GM12878 (cell line): ENCODE measurements at regions not wholly inside any gene's neighbourhood (a gene's known extent, or its start where the extent isn't known, plus 50 kb on each side); places are given as distances from the start of the nearest gene placed in this dataset.

ENCODE experiments used
- ATAC-seq: fragments of 200-7000 bp; cut with Tn5 transposase; 3 replicates; pipeline ENCODE4 v1.9.1; 2020; ENCODE audit warnings: mild to moderate bottlenecking, moderate library complexity
- BruUV-seq: library from RNA; stranded (reverse); fragments of 400-500 nt; replicated peaks from 2 replicates; lab custom pipeline; 2021; lab: Mats Ljungman, UMichigan
- CTCF ChIA-PET: fragments of 300-600 bp; sonication (Branson Sonifier 250); formaldehyde crosslinking; extraction: SDS; loops from one replicate; lab custom pipeline; 2021; ENCODE audit warnings: inconsistent platforms; lab: Yijun Ruan, JAX
- POLR2A ChIA-PET: fragments of 350-600 bp; formaldehyde crosslinking; extraction: SDS; loops from one replicate; lab custom pipeline; 2021; ENCODE audit warnings: inconsistent platforms; lab: Charles Lee
- RAD21 ChIA-PET: fragments of 300-600 bp; sonication (Branson Sonifier 250); formaldehyde crosslinking; loops from one replicate; lab custom pipeline; 2023; ENCODE audit warnings: antibody characterized with exemption; ENCODE audit not compliant: unreplicated experiment; lab: Charles Lee
- SMC1A ChIA-PET: fragments of 300-600 bp; sonication (Branson Sonifier 250); formaldehyde crosslinking; loops from one replicate; lab custom pipeline; 2023; ENCODE audit not compliant: unreplicated experiment, uncharacterized antibody; lab: Charles Lee
- DNase-seq: peaks from one replicate; pipeline ENCODE4 v3.0.0-alpha.2; 2011; ENCODE audit warnings: low read depth, low spot score
- FAIRE-seq: peaks from 3 replicates; lab custom pipeline; 2011; peaks lifted over from hg19 to GRCh38; lab: Jason Lieb, UNC
- H2AFZ ChIP-seq: 2 replicates; pipeline ENCODE4 v1.6.0; 2011; ENCODE audit warnings: low read depth, low read length, control low read depth; ENCODE audit not compliant: control insufficient read depth
- H3K27ac ChIP-seq: 2 replicates; pipeline ENCODE4 v1.5.1; 2011; ENCODE audit warnings: control low read depth; ENCODE audit not compliant: control insufficient read depth, insufficient read depth
- H3K27me3 ChIP-seq, 2 experiments: replicated peaks in 1 of 2; 2 replicates each; pipeline versions ENCODE4 v1.6.0 to v1.6.1; 2011; ENCODE audit warnings: low read length in 1 of 2; ENCODE audit not compliant: control insufficient read depth in 2 of 2, insufficient read depth in 2 of 2
- H3K36me3 ChIP-seq, 2 experiments: 2 replicates each; pipeline ENCODE4 v1.5.1; 2011; ENCODE audit warnings: low read length in 1 of 2; ENCODE audit not compliant: control insufficient read depth in 2 of 2, insufficient read depth in 2 of 2
- H3K4me1 ChIP-seq: 2 replicates; pipeline ENCODE4 v1.6.1; 2011; ENCODE audit warnings: mild to moderate bottlenecking, low read length, moderate library complexity, mixed read lengths; ENCODE audit not compliant: control insufficient read depth, insufficient read depth
- H3K4me2 ChIP-seq: 2 replicates; pipeline ENCODE4 v1.6.0; 2011; ENCODE audit warnings: control low read depth; ENCODE audit not compliant: control insufficient read depth, insufficient read depth
- H3K4me3 ChIP-seq: fragments of 200-600 bp; sonication (generic); 2 replicates; pipeline ENCODE4 v1.5.1; 2016
- H3K79me2 ChIP-seq: 2 replicates; pipeline ENCODE4 v1.6.0; 2011; ENCODE audit warnings: low read length; ENCODE audit not compliant: control insufficient read depth, insufficient read depth
- H3K9ac ChIP-seq: 2 replicates; pipeline ENCODE4 v1.8.0; 2011; ENCODE audit warnings: low read length, control low read depth, mixed read lengths; ENCODE audit not compliant: control insufficient read depth, insufficient read depth
- H3K9me3 ChIP-seq: replicated peaks from 3 replicates; pipeline ENCODE4 v1.5.1; 2011; ENCODE audit warnings: mild to moderate bottlenecking, low read length; ENCODE audit not compliant: control insufficient read depth, insufficient read depth
- H4K20me1 ChIP-seq: 2 replicates; pipeline ENCODE4 v1.6.0; 2011; ENCODE audit not compliant: control insufficient read depth, insufficient read depth
- BHLHE40 ChIP-seq, 2 experiments: fragments of 450-650 bp in 1 of 2; IDR thresholded peaks; 2 replicates each; pipeline ENCODE4 v1.6.1; 2011 to 2017; ENCODE audit warnings: low read depth in 2 of 2, borderline replicate concordance in 1 of 2, improper control_type of control experiment in 1 of 2, low read length in 1 of 2, mild to moderate bottlenecking in 1 of 2
- ESRRA ChIP-seq: IDR thresholded peaks from 2 replicates; pipeline ENCODE4 v1.6.1; 2012; ENCODE audit warnings: mild to moderate bottlenecking, low read length, improper control_type of control experiment
- SIX5 ChIP-seq: IDR thresholded peaks from 2 replicates; pipeline ENCODE4 v1.6.1; 2011; ENCODE audit warnings: mild to moderate bottlenecking, low read depth, low read length, moderate library complexity; ENCODE audit not compliant: severe bottlenecking
- TCF3 ChIP-seq: IDR thresholded peaks from 2 replicates; pipeline ENCODE4 v1.6.1; 2012; ENCODE audit warnings: low read depth, mild to moderate bottlenecking, low read length, borderline replicate concordance; ENCODE audit not compliant: insufficient read depth
- ZNF592 ChIP-seq: fragments of 450-650 bp; IDR thresholded peaks from 2 replicates; pipeline ENCODE4 v1.6.1; 2017; ENCODE audit warnings: mild to moderate bottlenecking, moderate library complexity
- WGBS: methylation state at CpG from one replicate; pipeline ENCODE4 v1.1.6; 2016; ENCODE audit warnings: low lambda C conversion rate; ENCODE audit not compliant: insufficient replicate concordance, insufficient coverage; ENCODE audit errors: missing lambda C conversion rate; 5-methylcytosine and 5-hydroxymethylcytosine counted together
- in situ Hi-C: fragments of 300-500 bp; cut with MboI; formaldehyde crosslinking; loops from 9 replicates; pipeline ENCODE4 v1.14.3; 2018; ENCODE audit warnings: mixed read lengths
- intact Hi-C: fragments of 100-400 bp; cut with micrococcal nuclease; formaldehyde crosslinking; loops from one replicate; pipeline ENCODE4 v1.14.2; 2022; ENCODE audit not compliant: unreplicated experiment

GRCh38 chr14:106663805-106664410 lies 1137.5 kb downstream of the TMEM121 start (continued):
- peak; percentile 91 for TF ChIP-seq ZNF592
- peak in 1 of 2 experiments; percentile 64; a peak in 2 of 4 replicates for TF ChIP-seq BHLHE40 (IDR thresholded peaks at IDR 0.05; ENCODE audit: borderline replicate concordance in 1 of 2, low read depth in 2 of 2, low read length in 1 of 2)
- 0 out of 2 replicates have a peak, but pooled peaks have one; percentile 13 for TF ChIP-seq TCF3
- TF ChIP-seq, all 136 proteins: peak for 21; not testable (repeated sequence) for 115

- TF ChIP-seq SIX5 = no peak
- no peak for TF ChIP-seq ESRRA
- no peaks in the 10 kb centered on the region for H4K20me1 ChIP-seq
- ATAC-seq = no peak
- ChIA-PET RAD21 (no interaction called here), SMC1A (no interaction called here), CTCF (interaction anchor here (1.2 to 4.8 kb wide), 7 partner anchors 9 to 178 kb away, joined by 3 to 69 read pairs (median 20); no protein-coding TSS in a partner anchor), POLR2A (no interaction called here)
- H3K36me3 ChIP-seq = no peaks in the 10 kb centered on the region
- H3K27ac ChIP-seq = no peak overlapping the region
- no peak overlapping the region for H3K4me2 ChIP-seq
- FAIRE-seq = no peak
- H3K27me3 ChIP-seq = peaks cover 0 to 3% of the 10 kb centered on the region in 2 experiments; a peak in 1 of 4 replicates
- WGBS = 83% methylated on average over 15 of the region's 15 CpGs
- intact Hi-C loops (no loop called here), in situ Hi-C loops (no loop called here)
- no peaks in the 10 kb centered on the region for H3K79me2 ChIP-seq
- H3K4me3 ChIP-seq = no peak overlapping the region
- no peaks in the 10 kb centered on the region for H3K4me1 ChIP-seq
- DNase-seq = no peak
- H3K9me3 ChIP-seq = no peaks in the 10 kb centered on the region
- BruUV-seq = no TSS peak
- no peak overlapping the region for H3K9ac ChIP-seq
- no peak overlapping the region for H2AFZ ChIP-seq
Measured at GRCh38 chr14:106665814-106666213, 1139.4 kb downstream of the TMEM121 start.
